ENCODE measurements at regions not wholly inside any gene's neighbourhood (a gene's known extent, or its start where the extent isn't known, plus 50 kb on each side); places are given as distances from the start of the nearest gene placed in this dataset.

DNA sequence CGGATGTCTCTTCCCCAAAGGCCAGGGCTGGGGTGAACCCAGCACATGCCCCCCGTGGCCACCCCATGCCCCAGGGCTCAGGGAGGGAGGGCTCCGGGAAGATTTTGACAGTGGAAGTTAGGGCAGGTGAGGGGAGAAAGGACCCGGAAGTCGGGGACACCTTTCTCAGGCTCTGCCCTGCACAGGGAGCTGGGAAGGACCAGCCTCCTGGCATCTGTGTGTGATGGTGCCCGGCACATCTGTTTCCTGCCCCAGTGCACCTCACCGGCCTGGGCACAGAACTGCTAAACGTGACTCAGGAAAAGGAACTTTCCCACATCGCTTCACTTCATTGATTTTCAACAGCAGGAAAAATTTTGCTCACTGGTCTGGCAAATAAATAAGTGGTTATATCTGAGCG is 141.1 kb upstream of the AFDN start:
- Histone ChIP-seq H3K27ac (no peak overlapping the region), H3K27me3 (no peaks in the 10 kb centered on the region), H3K4me3 (no peak overlapping the region), H3K36me3 (no peaks in the 10 kb centered on the region), H3K4me1 (peaks cover 0 to 14% (median 11%) of the 10 kb centered on the region in 4 donors), H3K9me3 (no peaks in the 10 kb centered on the region)
- no peak for TF ChIP-seq EP300 (IDR thresholded peaks at IDR 0.05)
- TF ChIP-seq, protein P1, sequence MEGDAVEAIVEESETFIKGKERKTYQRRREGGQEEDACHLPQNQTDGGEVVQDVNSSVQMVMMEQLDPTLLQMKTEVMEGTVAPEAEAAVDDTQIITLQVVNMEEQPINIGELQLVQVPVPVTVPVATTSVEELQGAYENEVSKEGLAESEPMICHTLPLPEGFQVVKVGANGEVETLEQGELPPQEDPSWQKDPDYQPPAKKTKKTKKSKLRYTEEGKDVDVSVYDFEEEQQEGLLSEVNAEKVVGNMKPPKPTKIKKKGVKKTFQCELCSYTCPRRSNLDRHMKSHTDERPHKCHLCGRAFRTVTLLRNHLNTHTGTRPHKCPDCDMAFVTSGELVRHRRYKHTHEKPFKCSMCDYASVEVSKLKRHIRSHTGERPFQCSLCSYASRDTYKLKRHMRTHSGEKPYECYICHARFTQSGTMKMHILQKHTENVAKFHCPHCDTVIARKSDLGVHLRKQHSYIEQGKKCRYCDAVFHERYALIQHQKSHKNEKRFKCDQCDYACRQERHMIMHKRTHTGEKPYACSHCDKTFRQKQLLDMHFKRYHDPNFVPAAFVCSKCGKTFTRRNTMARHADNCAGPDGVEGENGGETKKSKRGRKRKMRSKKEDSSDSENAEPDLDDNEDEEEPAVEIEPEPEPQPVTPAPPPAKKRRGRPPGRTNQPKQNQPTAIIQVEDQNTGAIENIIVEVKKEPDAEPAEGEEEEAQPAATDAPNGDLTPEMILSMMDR (IDR thresholded peaks at IDR 0.05): no peak
- no peak for TF ChIP-seq POLR2AphosphoS5 (IDR thresholded peaks at IDR 0.05)
- TF ChIP-seq POLR2A (IDR thresholded peaks at IDR 0.05): no peak
- WGBS, 2 donors: 47 to 77% methylated on average over 10 of the region's 10 CpGs
- no peak for DNase-seq
- intact Hi-C loops (cut with DNase I): no loop called here

DNA sequence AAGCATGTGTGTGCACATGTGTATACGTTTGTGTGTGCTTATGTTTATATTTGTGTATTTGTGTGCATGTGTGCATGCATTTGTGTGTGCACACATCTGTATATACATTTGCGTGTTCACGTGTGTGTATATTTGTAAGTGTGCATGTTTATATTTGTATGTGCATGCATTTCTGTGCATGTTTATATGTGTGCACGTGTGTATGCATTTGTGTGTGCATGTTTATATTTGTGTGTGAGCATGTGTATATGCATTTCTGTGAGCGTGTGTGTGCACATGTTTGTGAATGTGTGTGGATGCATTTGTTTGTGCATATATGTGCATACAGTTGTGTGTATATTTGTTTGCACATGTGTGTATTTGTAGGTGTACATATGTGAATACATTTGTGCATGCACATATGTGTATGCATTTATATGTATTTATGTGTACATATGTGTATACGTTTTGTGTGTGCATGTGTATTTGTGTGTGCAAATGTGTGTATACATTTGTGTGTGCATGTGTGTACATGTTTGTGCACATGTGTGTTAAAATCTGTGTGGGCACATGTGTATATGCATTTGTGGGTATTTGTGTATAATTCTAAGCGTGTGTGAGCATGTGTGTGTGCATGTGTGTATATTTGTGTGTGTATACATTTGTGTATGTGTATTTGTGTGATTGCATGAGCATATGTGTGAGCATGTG is 140.4 kb upstream of the AFDN start:
- TF ChIP-seq EP300 (IDR thresholded peaks at IDR 0.05): no peak
- TF ChIP-seq POLR2AphosphoS5 (IDR thresholded peaks at IDR 0.05): no peak
- TF ChIP-seq, protein P1 (IDR thresholded peaks at IDR 0.05): no peak
- no peak for TF ChIP-seq POLR2A (IDR thresholded peaks at IDR 0.05)
- 79 to 80% methylated on average over 7 of the region's 7 CpGs for WGBS, 2 donors

GRCh38 chr6:167687116-167687725 is 139.5 kb upstream of the AFDN start:
- no peak overlapping the region for H3K27ac ChIP-seq
- no peaks in the 10 kb centered on the region for H3K27me3 ChIP-seq
- H3K36me3 ChIP-seq: no peaks in the 10 kb centered on the region
- 80 to 89% methylated on average over 18 of the region's 18 CpGs for WGBS, 2 donors
- intact Hi-C loops (cut with DNase I): no loop called here
- no peak for DNase-seq
- peaks cover 0 to 12% (median 11%) of the 10 kb centered on the region in 4 donors for H3K4me1 ChIP-seq
- no peaks in the 10 kb centered on the region for H3K9me3 ChIP-seq
- no peak for TF ChIP-seq EP300 (IDR thresholded peaks at IDR 0.05)
- no peak for TF ChIP-seq POLR2A (IDR thresholded peaks at IDR 0.05)
- no peak for TF ChIP-seq POLR2AphosphoS5 (IDR thresholded peaks at IDR 0.05)
- TF ChIP-seq, protein P1 (IDR thresholded peaks at IDR 0.05): no peak
- no peak overlapping the region for H3K4me3 ChIP-seq

More for the DNA sequence above, 140.4 kb upstream of the AFDN start:
- no peak for DNase-seq
- H3K27me3 ChIP-seq: no peaks in the 10 kb centered on the region
- H3K27ac ChIP-seq: no peak overlapping the region
- H3K4me1 ChIP-seq: peaks cover 0 to 14% (median 11%) of the 10 kb centered on the region in 4 donors
- H3K9me3 ChIP-seq: no peaks in the 10 kb centered on the region
- intact Hi-C loops (cut with DNase I): no loop called here
- H3K36me3 ChIP-seq: no peaks in the 10 kb centered on the region
- no peak overlapping the region for H3K4me3 ChIP-seq

DNA sequence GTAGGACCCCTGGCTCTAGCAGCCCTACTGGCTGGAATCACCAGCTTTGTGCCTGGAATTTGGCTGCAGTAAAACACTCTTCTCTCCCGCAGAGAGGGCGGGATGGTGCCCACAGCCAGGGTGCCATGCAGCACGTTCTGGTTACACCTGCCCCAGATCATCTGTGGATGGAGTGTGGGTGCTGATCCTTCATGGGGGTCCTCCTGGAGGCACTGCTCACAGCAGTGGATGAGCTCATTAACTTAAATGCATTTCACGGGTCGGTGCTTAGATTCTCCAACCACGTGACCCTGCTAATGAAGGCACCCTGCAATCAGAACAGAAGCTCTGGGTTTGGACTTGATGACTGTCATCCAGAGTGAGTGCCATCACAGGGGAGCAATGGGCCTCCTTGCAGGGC is 138.6 kb upstream of the AFDN start:
- Histone ChIP-seq H3K27me3 (no peaks in the 10 kb centered on the region), H3K4me1 (peaks cover 0 to 5% (median 4%) of the 10 kb centered on the region in 4 donors), H3K4me3 (no peak overlapping the region), H3K36me3 (no peaks in the 10 kb centered on the region), H3K27ac (no peak overlapping the region), H3K9me3 (no peaks in the 10 kb centered on the region)
- 91 to 94% methylated on average over 6 of the region's 6 CpGs for WGBS, 2 donors
- DNase-seq: peak; percentile 53
- intact Hi-C loops (cut with DNase I): no loop called here
- no peak for TF ChIP-seq POLR2A (IDR thresholded peaks at IDR 0.05)
- no peak for TF ChIP-seq EP300 (IDR thresholded peaks at IDR 0.05)
- TF ChIP-seq, protein P1 (IDR thresholded peaks at IDR 0.05): no peak
- no peak for TF ChIP-seq POLR2AphosphoS5 (IDR thresholded peaks at IDR 0.05)
